ENCODE measurements at regions not wholly inside any gene's neighbourhood (a gene's known extent, or its start where the extent isn't known, plus 50 kb on each side); places are given as distances from the start of the nearest gene placed in this dataset.

- TF ChIP-seq EGR1 (IDR thresholded peaks at IDR 0.05) (peak; percentile 28; the same call in 1 of the 2 replicates), YY1 (IDR thresholded peaks at IDR 0.05; ENCODE audit: low read depth) (peak; percentile 70), ZBTB7A (IDR thresholded peaks at IDR 0.05; ENCODE audit: low read depth) (peak; percentile 90; the same call in 1 of the 2 replicates), TEAD4 (IDR thresholded peaks at IDR 0.05) (0 out of 2 replicates have a peak, but pooled peaks have one; percentile 15), MAX (IDR thresholded peaks at IDR 0.05) (peak; percentile 7; the same call in 1 of the 2 replicates), TCF12 (IDR thresholded peaks at IDR 0.05; ENCODE audit: low read depth) (peak; percentile 68; the same call in 1 of the 2 replicates), EP300 (IDR thresholded peaks at IDR 0.05; ENCODE audit: borderline replicate concordance) (0 out of 2 replicates have a peak, but pooled peaks have one; percentile 13), TAF1 (IDR thresholded peaks at IDR 0.05; ENCODE audit: low read depth) (peak; percentile 82), FOXM1 (IDR thresholded peaks at IDR 0.05; ENCODE audit: borderline replicate concordance, low read depth) (peak; percentile 29; the same call in 1 of the 2 replicates)
Observed at GRCh38 chr17:30708241-30709078, 116.0 kb downstream of the CRLF3 start.

- TF ChIP-seq NFIC (IDR thresholded peaks at IDR 0.05): peak; percentile 49
Observed at GRCh38 chr17:30707724-30708240, 116.7 kb downstream of the CRLF3 start.

GRCh38 chr17:30701498-30701989, 122.9 kb downstream of the CRLF3 start:
- TF ChIP-seq EGR1 (IDR thresholded peaks at IDR 0.05) (no peak), YY1 (IDR thresholded peaks at IDR 0.05; ENCODE audit: low read depth) (no peak), CEBPB (IDR thresholded peaks at IDR 0.05) (no peak)

GRCh38 chr17:30697619-30698460, 126.7 kb downstream of the CRLF3 start:
- TF ChIP-seq TCF12 (IDR thresholded peaks at IDR 0.05; ENCODE audit: low read depth) (peak; percentile 44; the same call in 1 of the 2 replicates), RAD21 (IDR thresholded peaks at IDR 0.05; ENCODE audit: low read depth) (peak; percentile 68)

GRCh38 chr17:30696234-30696633, 128.3 kb downstream of the CRLF3 start:
- TF ChIP-seq ZBTB7A (IDR thresholded peaks at IDR 0.05; ENCODE audit: low read depth) (no peak), FOXM1 (IDR thresholded peaks at IDR 0.05; ENCODE audit: borderline replicate concordance, low read depth) (no peak), TAF1 (IDR thresholded peaks at IDR 0.05; ENCODE audit: low read depth) (no peak), YY1 (IDR thresholded peaks at IDR 0.05; ENCODE audit: low read depth) (no peak), REST (IDR thresholded peaks at IDR 0.05; ENCODE audit: low read depth) (no peak), EGR1 (IDR thresholded peaks at IDR 0.05) (no peak), USF1 (IDR thresholded peaks at IDR 0.05) (no peak), MAX (IDR thresholded peaks at IDR 0.05) (no peak), CEBPB (IDR thresholded peaks at IDR 0.05) (no peak)

- TF ChIP-seq YY1 (IDR thresholded peaks at IDR 0.05; ENCODE audit: low read depth): no peak
- TF ChIP-seq EGR1 (IDR thresholded peaks at IDR 0.05): no peak
- TF ChIP-seq FOXM1 (IDR thresholded peaks at IDR 0.05; ENCODE audit: borderline replicate concordance, low read depth): no peak
- no peak for TF ChIP-seq NFIC (IDR thresholded peaks at IDR 0.05)
- TF ChIP-seq CEBPB (IDR thresholded peaks at IDR 0.05): no peak
- TF ChIP-seq TCF12 (IDR thresholded peaks at IDR 0.05; ENCODE audit: low read depth): no peak
- TF ChIP-seq RAD21 (IDR thresholded peaks at IDR 0.05; ENCODE audit: low read depth): no peak
- TF ChIP-seq REST (IDR thresholded peaks at IDR 0.05; ENCODE audit: low read depth): no peak
- no peak for TF ChIP-seq CREB1 (IDR thresholded peaks at IDR 0.05; ENCODE audit: low read depth)
- TF ChIP-seq USF1 (IDR thresholded peaks at IDR 0.05): no peak
- no peak for TF ChIP-seq TAF1 (IDR thresholded peaks at IDR 0.05; ENCODE audit: low read depth)
- TF ChIP-seq MAX (IDR thresholded peaks at IDR 0.05): no peak
- TF ChIP-seq TEAD4 (IDR thresholded peaks at IDR 0.05): no peak
Observed at GRCh38 chr17:30677550-30678249, 146.8 kb downstream of the CRLF3 start.
